Mesendoderm (in vitro differentiated cells): ENCODE measurements at regions not wholly inside any gene's neighbourhood (a gene's known extent, or its start where the extent isn't known, plus 50 kb on each side); places are given as distances from the start of the nearest gene placed in this dataset.
A peak's percentile ranks its signal among the peaks of the same experiment; 100 is the strongest.

Experiments
- DNase-seq: peaks from one replicate; pipeline ENCODE4 v3.0.0; 2013
- H2AK5ac ChIP-seq: 2 replicates; pipeline ENCODE4 v1.6.1; 2013; ENCODE audit warnings: low read length, inconsistent platforms
- H2BK120ac ChIP-seq: 2 replicates; pipeline ENCODE4 v1.6.1; 2013; ENCODE audit warnings: low read depth, mild to moderate bottlenecking, low read length, moderate library complexity, mixed read lengths
- H2BK15ac ChIP-seq: replicated peaks from 2 replicates; pipeline ENCODE4 v1.6.1; 2013; ENCODE audit warnings: low read depth, mild to moderate bottlenecking, moderate library complexity
- H2BK5ac ChIP-seq: 2 replicates; pipeline ENCODE4 v1.6.1; 2013; ENCODE audit warnings: low read length, inconsistent platforms
- H3K18ac ChIP-seq: 2 replicates; pipeline ENCODE4 v1.6.1; 2013; ENCODE audit warnings: mild to moderate bottlenecking, low read length, mixed read lengths
- H3K23ac ChIP-seq: one replicate; pipeline ENCODE4 v1.6.1; 2013; ENCODE audit warnings: low read length
- H3K27ac ChIP-seq: 2 replicates; pipeline ENCODE4 v1.5.1; 2013; ENCODE audit warnings: low read depth, mild to moderate bottlenecking, inconsistent platforms, low read length, moderate library complexity
- H3K27me3 ChIP-seq: 2 replicates; pipeline ENCODE4 v1.6.1; 2013; ENCODE audit warnings: low read length, control low read depth, mild to moderate bottlenecking, inconsistent platforms; ENCODE audit not compliant: insufficient read depth, poor library complexity
- H3K36me3 ChIP-seq: 2 replicates; pipeline ENCODE4 v1.6.1; 2013; ENCODE audit warnings: low read length, inconsistent platforms; ENCODE audit not compliant: control insufficient read depth, insufficient read depth
- H3K4ac ChIP-seq: one replicate; pipeline ENCODE4 v1.6.1; 2013; ENCODE audit warnings: low read depth, mild to moderate bottlenecking, low read length, moderate library complexity
- H3K4me1 ChIP-seq: 2 replicates; pipeline ENCODE4 v1.6.1; 2013; ENCODE audit warnings: low read depth, low read length, inconsistent platforms; ENCODE audit not compliant: control insufficient read depth
- H3K4me2 ChIP-seq: 2 replicates; pipeline ENCODE4 v1.6.1; 2013; ENCODE audit warnings: low read length
- H3K4me3 ChIP-seq: 2 replicates; pipeline ENCODE4 v1.5.1; 2013; ENCODE audit warnings: mild to moderate bottlenecking, low read length
- H3K56ac ChIP-seq: one replicate; pipeline ENCODE4 v1.6.1; 2013; ENCODE audit warnings: low read length
- H3K79me1 ChIP-seq: 2 replicates; pipeline ENCODE4 v1.6.1; 2013; ENCODE audit warnings: low read length, inconsistent platforms
- H3K79me2 ChIP-seq: 2 replicates; pipeline ENCODE4 v1.6.1; 2013; ENCODE audit warnings: mild to moderate bottlenecking, low read length; ENCODE audit not compliant: control insufficient read depth, insufficient read depth
- H3K9ac ChIP-seq: 2 replicates; pipeline ENCODE4 v1.6.1; 2013; ENCODE audit warnings: low read length, inconsistent platforms
- H4K5ac ChIP-seq: one replicate; pipeline ENCODE4 v1.6.1; 2013; ENCODE audit warnings: low read length
- H4K8ac ChIP-seq: one replicate; pipeline ENCODE4 v1.6.1; 2013; ENCODE audit warnings: low read depth, mild to moderate bottlenecking, control low read depth, low read length, moderate library complexity
- WGBS: extraction: QIAGEN DNeasy Blood & Tissue Kit; methylation state at CpG from one replicate; pipeline ENCODE4 v1.1.7; 2013; ENCODE audit warnings: low lambda C conversion rate, missing lambda C conversion rate; ENCODE audit not compliant: insufficient coverage; ENCODE audit errors: extremely low coverage; 5-methylcytosine and 5-hydroxymethylcytosine counted together

GRCh38 chr5:27639005-27639612, 600.7 kb upstream of the CDH9 start:
- H3K18ac ChIP-seq, result no peak overlapping the region
- H2AK5ac ChIP-seq, result no peak overlapping the region
- no peaks in the 10 kb centered on the region for H3K79me1 ChIP-seq
- no peaks in the 10 kb centered on the region for H3K27me3 ChIP-seq
- H4K5ac ChIP-seq, result no peak overlapping the region
- no CpG with 5 or more reads among the region's 6 CpGs for WGBS
- H2BK120ac ChIP-seq, result no peak overlapping the region
- H3K27ac ChIP-seq, result no peak overlapping the region
- H4K8ac ChIP-seq, result no peak overlapping the region
- H3K4ac ChIP-seq, result no peak overlapping the region
- DNase-seq, result peak; percentile 21
- no peaks in the 10 kb centered on the region for H3K4me1 ChIP-seq
- H2BK5ac ChIP-seq, result no peak overlapping the region
- no peak overlapping the region for H2BK15ac ChIP-seq
- no peak overlapping the region for H3K56ac ChIP-seq
- H3K79me2 ChIP-seq, result no peaks in the 10 kb centered on the region
- H3K4me2 ChIP-seq, result no peak overlapping the region
- H3K4me3 ChIP-seq, result no peak overlapping the region
- no peak overlapping the region for H3K9ac ChIP-seq
- H3K23ac ChIP-seq, result no peak overlapping the region
- no peaks in the 10 kb centered on the region for H3K36me3 ChIP-seq

- no peak overlapping the region for H3K27ac ChIP-seq
- no peaks in the 10 kb centered on the region for H3K27me3 ChIP-seq
- H3K56ac ChIP-seq, result no peak overlapping the region
- H3K79me2 ChIP-seq, result no peaks in the 10 kb centered on the region
- no peak overlapping the region for H2BK5ac ChIP-seq
- H3K23ac ChIP-seq, result no peak overlapping the region
- no peak overlapping the region for H3K9ac ChIP-seq
- H3K79me1 ChIP-seq, result no peaks in the 10 kb centered on the region
- H2BK15ac ChIP-seq, result no peak overlapping the region
- H3K4me1 ChIP-seq, result no peaks in the 10 kb centered on the region
- H3K4ac ChIP-seq, result no peak overlapping the region
- H4K5ac ChIP-seq, result no peak overlapping the region
- H3K18ac ChIP-seq, result no peak overlapping the region
- no peak overlapping the region for H2AK5ac ChIP-seq
- H3K4me2 ChIP-seq, result no peak overlapping the region
- H2BK120ac ChIP-seq, result no peak overlapping the region
- no peaks in the 10 kb centered on the region for H3K36me3 ChIP-seq
- no peak overlapping the region for H4K8ac ChIP-seq
- H3K4me3 ChIP-seq, result no peak overlapping the region
- no peak for DNase-seq
- WGBS, result no CpG with 5 or more reads among the region's 2 CpGs
Observed at GRCh38 chr5:27619982-27620381, 581.6 kb upstream of the CDH9 start.

GRCh38 chr5:27612161-27612560, 573.8 kb upstream of the CDH9 start:
- no peak overlapping the region for H3K18ac ChIP-seq
- no peaks in the 10 kb centered on the region for H3K79me1 ChIP-seq
- no peak overlapping the region for H3K27ac ChIP-seq
- WGBS, result no CpG with 5 or more reads among the region's 3 CpGs
- no peak overlapping the region for H2AK5ac ChIP-seq
- H4K8ac ChIP-seq, result no peak overlapping the region
- no peak overlapping the region for H2BK5ac ChIP-seq
- H3K9ac ChIP-seq, result no peak overlapping the region
- no peak overlapping the region for H4K5ac ChIP-seq
- no peak overlapping the region for H3K23ac ChIP-seq
- H3K56ac ChIP-seq, result no peak overlapping the region
- no peak overlapping the region for H3K4me2 ChIP-seq
- no peaks in the 10 kb centered on the region for H3K79me2 ChIP-seq
- no peaks in the 10 kb centered on the region for H3K27me3 ChIP-seq
- no peaks in the 10 kb centered on the region for H3K4me1 ChIP-seq
- H3K36me3 ChIP-seq, result no peaks in the 10 kb centered on the region
- DNase-seq, result no peak
- no peak overlapping the region for H2BK15ac ChIP-seq
- H3K4ac ChIP-seq, result no peak overlapping the region
- H3K4me3 ChIP-seq, result no peak overlapping the region
- no peak overlapping the region for H2BK120ac ChIP-seq

GRCh38 chr5:27608992-27609391, 570.6 kb upstream of the CDH9 start:
- Histone ChIP-seq H3K4ac (no peak overlapping the region), H3K36me3 (no peaks in the 10 kb centered on the region), H3K4me1 (no peaks in the 10 kb centered on the region), H3K18ac (no peak overlapping the region), H4K8ac (no peak overlapping the region), H4K5ac (no peak overlapping the region), H3K79me1 (no peaks in the 10 kb centered on the region), H3K23ac (no peak overlapping the region), H2BK15ac (no peak overlapping the region), H2AK5ac (no peak overlapping the region), H2BK5ac (no peak overlapping the region), H3K79me2 (no peaks in the 10 kb centered on the region), H3K27me3 (no peaks in the 10 kb centered on the region), H3K56ac (no peak overlapping the region), H3K4me3 (no peak overlapping the region), H3K9ac (no peak overlapping the region), H3K4me2 (no peak overlapping the region), H2BK120ac (no peak overlapping the region), H3K27ac (no peak overlapping the region)
- WGBS, result no CpG with 5 or more reads among the region's 3 CpGs
- no peak for DNase-seq

GRCh38 chr5:27598576-27598975, 560.2 kb upstream of the CDH9 start:
- Histone ChIP-seq H2BK5ac (no peak overlapping the region), H4K5ac (no peak overlapping the region), H2AK5ac (no peak overlapping the region), H3K79me1 (no peaks in the 10 kb centered on the region), H3K4ac (no peak overlapping the region), H3K4me1 (no peaks in the 10 kb centered on the region), H2BK15ac (no peak overlapping the region), H3K79me2 (no peaks in the 10 kb centered on the region), H3K4me2 (no peak overlapping the region), H2BK120ac (no peak overlapping the region), H4K8ac (no peak overlapping the region), H3K27ac (no peak overlapping the region), H3K9ac (no peak overlapping the region), H3K56ac (no peak overlapping the region), H3K4me3 (no peak overlapping the region), H3K23ac (no peak overlapping the region), H3K18ac (no peak overlapping the region), H3K27me3 (no peaks in the 10 kb centered on the region), H3K36me3 (no peaks in the 10 kb centered on the region)
- DNase-seq, result peak; percentile 17

- Histone ChIP-seq H3K4me2 (no peak overlapping the region), H4K8ac (no peak overlapping the region), H3K79me2 (no peaks in the 10 kb centered on the region), H3K79me1 (no peaks in the 10 kb centered on the region), H3K9ac (no peak overlapping the region), H3K27ac (no peak overlapping the region), H3K4me3 (no peak overlapping the region), H3K4ac (no peak overlapping the region), H3K36me3 (no peaks in the 10 kb centered on the region), H4K5ac (no peak overlapping the region), H3K56ac (no peak overlapping the region), H3K4me1 (no peaks in the 10 kb centered on the region), H2BK120ac (no peak overlapping the region), H2AK5ac (no peak overlapping the region), H2BK5ac (no peak overlapping the region), H3K27me3 (no peaks in the 10 kb centered on the region), H3K18ac (no peak overlapping the region), H2BK15ac (no peak overlapping the region), H3K23ac (no peak overlapping the region)
- WGBS, result no CpG with 5 or more reads among the region's 2 CpGs
- no peak for DNase-seq
Observed at GRCh38 chr5:27594141-27594540, 555.8 kb upstream of the CDH9 start.
